Right cardiac atrium (tissue), 5 donors: ENCODE measurements at regions not wholly inside any gene's neighbourhood (a gene's known extent, or its start where the extent isn't known, plus 50 kb on each side); places are given as distances from the start of the nearest gene placed in this dataset.
A peak's percentile ranks its signal among the peaks of the same experiment; 100 is the strongest.
"Not testable (repeated sequence)": the region's sequence is repeated elsewhere in the genome, so short reads cannot be mapped to it uniquely, and the experiment has no call there.

Experiments used
- ATAC-seq, 2 donors: fragments of 200-7000 bp; cut with Tn5 transposase; one replicate each; pipeline versions ENCODE4 v1.8.0 to v1.9.1; 2020; ENCODE audit warnings: moderate library complexity in 2 of 2, mild to moderate bottlenecking in 1 of 2
- DNase-seq, 3 donors: peaks; one replicate each; pipeline ENCODE4 v3.0.0-alpha.2; 2020
- H3K27ac ChIP-seq: one replicate; pipeline ENCODE4 v1.5.1; 2013; ENCODE audit warnings: mild to moderate bottlenecking, low read length, control low read depth, moderate library complexity
- H3K27me3 ChIP-seq: one replicate; pipeline ENCODE4 v1.6.1; 2013; ENCODE audit not compliant: control insufficient read depth, insufficient read depth
- H3K4me1 ChIP-seq: one replicate; pipeline ENCODE4 v1.6.1; 2013; ENCODE audit warnings: low read length; ENCODE audit not compliant: control insufficient read depth, insufficient read depth
- H3K4me3 ChIP-seq: one replicate; pipeline ENCODE4 v1.5.1; 2013; ENCODE audit warnings: low read length, control low read depth
- H3K9me3 ChIP-seq: one replicate; pipeline ENCODE4 v1.6.1; 2013; ENCODE audit warnings: low read length; ENCODE audit not compliant: control insufficient read depth
- WGBS: extraction: QIAGEN DNeasy Blood & Tissue Kit; methylation state at CpG from one replicate; pipeline ENCODE4 v1.1.7; 2013; 5-methylcytosine and 5-hydroxymethylcytosine counted together
- intact Hi-C, 4 donors: fragments of 100-400 bp; cut with DNase I; formaldehyde crosslinking; loops; one replicate each; pipeline versions ENCODE4 v1.11.0 to v1.14.0; 2022 to 2023
- donor health status: healthy with polysubstance abuse.
- donor health status: DM: no; HTN: yes; CAD: no.
- donor health status: DM: no; HTN: no; CAD: no.
- donor health status: DM: no; HTN: yes; CAD: no; lungs with severe emphysema.
- donor health status: DM: yes; HTN: yes; CAD: no.

DNA sequence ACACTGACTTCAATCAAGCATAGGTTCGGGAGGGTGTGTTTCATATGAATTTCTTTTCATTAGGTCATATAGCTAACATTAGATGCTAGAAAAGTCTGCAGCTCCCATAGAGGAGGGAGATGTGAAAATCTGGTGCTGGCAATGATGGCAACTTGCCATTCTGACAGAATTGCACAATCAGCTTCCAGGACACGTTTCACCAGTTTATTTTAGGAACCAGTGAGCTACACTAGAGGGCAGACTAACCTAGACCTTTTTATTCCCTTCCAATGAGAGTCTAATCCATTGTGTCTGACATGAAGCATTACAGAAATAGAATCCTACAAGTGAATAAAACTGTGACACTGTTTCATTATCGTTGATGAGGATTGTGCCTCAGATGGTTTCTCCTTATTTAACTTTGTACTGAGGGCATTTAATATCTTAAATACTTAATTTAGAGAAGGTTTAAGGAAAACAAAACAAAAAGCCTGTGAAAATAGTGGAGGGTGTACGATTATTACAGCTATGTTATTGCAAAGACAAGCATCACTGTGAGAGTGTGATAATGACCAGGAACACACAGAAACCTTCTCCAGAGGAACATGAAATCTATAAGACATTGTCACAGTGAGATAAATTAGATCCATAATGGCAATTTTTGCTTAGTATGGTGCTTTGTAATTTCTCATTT, 363.3 kb upstream of the RPS23 start:
- Histone ChIP-seq H3K4me1 (peaks cover 2% of the 10 kb centered on the region), H3K9me3 (no peaks in the 10 kb centered on the region), H3K4me3 (no peak overlapping the region), H3K27ac (no peak overlapping the region), H3K27me3 (no peaks in the 10 kb centered on the region)
- DNase-seq: peak; percentile 63 to 78 (median 69)
- 25% methylated on average over 4 of the region's 4 CpGs for WGBS
- peak; percentile 95 to 96 for ATAC-seq
- intact Hi-C loops: loop anchor here in 3 of 4 donors (5.0 to 10.0 kb wide), 6 partner anchors 153 to 923 kb away; partner anchors contain the start of gene VCAN (in 1 of the 3)

DNA sequence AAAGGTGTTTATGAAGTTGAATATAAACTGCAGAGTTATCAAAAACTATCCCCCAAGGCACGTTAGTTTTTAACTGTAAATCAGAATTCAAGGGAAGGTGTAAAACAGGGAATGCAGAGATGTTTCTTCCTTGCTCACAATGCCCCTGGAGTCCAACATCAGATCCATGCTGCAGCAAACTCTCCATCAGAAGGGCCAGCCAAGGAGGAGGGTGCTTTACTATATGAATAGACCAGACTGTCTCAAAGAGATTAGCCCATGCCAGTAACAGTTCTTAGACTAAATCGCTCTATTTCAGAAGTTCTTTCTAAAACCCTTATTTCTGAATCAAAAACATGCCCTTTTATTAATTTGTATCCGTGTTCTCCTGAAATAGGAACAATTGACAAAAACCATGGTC, 362.8 kb upstream of the RPS23 start:
- H3K4me1 ChIP-seq: peaks cover 2% of the 10 kb centered on the region
- no peak overlapping the region for H3K4me3 ChIP-seq
- no peak overlapping the region for H3K27ac ChIP-seq
- ATAC-seq (peak; percentile 56 to 58), DNase-seq (no peak)
- intact Hi-C loops: loop anchor here in 3 of 4 donors (5.0 to 10.0 kb wide), 6 partner anchors 154 to 924 kb away; partner anchors contain the start of gene VCAN (in 1 of the 3)
- WGBS: 30% methylated on average over 3 of the region's 3 CpGs
- H3K9me3 ChIP-seq: no peaks in the 10 kb centered on the region
- H3K27me3 ChIP-seq: no peaks in the 10 kb centered on the region

DNA sequence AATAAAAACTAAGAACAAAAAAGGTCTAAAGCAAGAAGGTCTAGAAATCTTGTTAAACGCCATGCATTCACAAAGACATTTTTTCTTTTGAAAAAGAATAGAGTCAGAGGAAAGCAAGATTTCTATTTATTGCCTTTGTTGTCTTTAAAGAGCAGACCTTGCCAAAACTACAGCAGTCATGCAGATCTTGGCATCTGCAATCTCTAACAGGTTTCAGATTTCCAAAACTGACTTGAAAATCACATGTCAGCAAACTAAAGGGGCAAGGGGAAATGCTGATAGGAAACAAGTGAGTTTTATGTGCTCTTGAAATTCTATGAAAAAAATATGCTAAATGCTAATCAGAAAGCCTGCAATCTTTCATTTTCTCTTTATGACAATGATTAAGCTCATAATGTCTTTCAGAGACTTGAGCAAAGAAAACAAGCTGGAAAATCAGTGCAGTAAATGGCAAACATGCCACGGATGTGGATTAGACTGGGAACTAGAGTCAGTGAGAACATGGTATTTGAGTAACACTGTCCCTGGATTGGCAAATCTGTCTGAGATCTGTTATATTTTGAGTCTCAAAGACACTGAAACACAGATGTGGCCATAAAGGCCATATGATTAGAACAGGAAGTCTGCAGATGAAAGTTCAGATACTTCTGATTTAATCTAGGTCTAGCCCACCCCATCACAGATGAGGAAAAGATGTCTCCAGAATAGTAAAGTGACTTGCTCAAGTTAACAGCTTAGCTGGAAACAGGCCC, 361.4 kb upstream of the RPS23 start:
- WGBS: 42% methylated on average over 2 of the region's 2 CpGs
- H3K4me3 ChIP-seq: no peak overlapping the region
- no peak overlapping the region for H3K27ac ChIP-seq
- DNase-seq (no peak), ATAC-seq (peak in 1 of 2 donors; percentile 26)
- no peaks in the 10 kb centered on the region for H3K27me3 ChIP-seq
- H3K9me3 ChIP-seq: no peaks in the 10 kb centered on the region
- peaks cover 2% of the 10 kb centered on the region for H3K4me1 ChIP-seq
- intact Hi-C loops: loop anchor here in 3 of 4 donors (5.0 to 10.0 kb wide), 7 partner anchors 155 to 925 kb away; partner anchors contain the start of gene VCAN (in 1 of the 3)

DNA sequence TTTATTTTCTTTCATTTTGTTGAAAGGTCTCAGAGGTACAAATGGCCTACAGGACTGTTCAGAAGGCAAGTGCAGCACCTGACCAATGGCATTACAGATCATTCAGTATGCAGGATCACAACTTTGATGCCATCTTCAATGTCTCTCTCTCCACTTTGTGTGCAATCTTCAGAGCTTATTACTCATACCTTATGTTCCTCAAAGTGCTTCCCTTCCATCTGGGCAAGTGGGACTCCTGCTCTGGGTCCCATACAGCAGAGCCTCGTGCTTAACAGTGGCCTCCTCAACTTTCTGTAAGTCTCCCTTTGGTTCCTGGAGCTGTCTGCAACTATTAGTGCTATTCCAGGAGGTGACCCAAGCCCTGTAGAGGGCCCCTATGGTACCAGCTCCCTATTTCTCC, 358.4 kb upstream of the RPS23 start:
- no peak overlapping the region for H3K4me3 ChIP-seq
- ATAC-seq: no peak
- 90% methylated on average over 1 of the region's 1 CpG for WGBS
- intact Hi-C loops: loop anchor here in 2 of 4 donors (10.0 kb wide), 1 partner anchor 282 kb away; no protein-coding TSS in a partner anchor
- no peaks in the 10 kb centered on the region for H3K9me3 ChIP-seq
- H3K27me3 ChIP-seq: no peaks in the 10 kb centered on the region
- H3K27ac ChIP-seq: no peak overlapping the region
- DNase-seq: no peak
- H3K4me1 ChIP-seq: peaks cover 2% of the 10 kb centered on the region

DNA sequence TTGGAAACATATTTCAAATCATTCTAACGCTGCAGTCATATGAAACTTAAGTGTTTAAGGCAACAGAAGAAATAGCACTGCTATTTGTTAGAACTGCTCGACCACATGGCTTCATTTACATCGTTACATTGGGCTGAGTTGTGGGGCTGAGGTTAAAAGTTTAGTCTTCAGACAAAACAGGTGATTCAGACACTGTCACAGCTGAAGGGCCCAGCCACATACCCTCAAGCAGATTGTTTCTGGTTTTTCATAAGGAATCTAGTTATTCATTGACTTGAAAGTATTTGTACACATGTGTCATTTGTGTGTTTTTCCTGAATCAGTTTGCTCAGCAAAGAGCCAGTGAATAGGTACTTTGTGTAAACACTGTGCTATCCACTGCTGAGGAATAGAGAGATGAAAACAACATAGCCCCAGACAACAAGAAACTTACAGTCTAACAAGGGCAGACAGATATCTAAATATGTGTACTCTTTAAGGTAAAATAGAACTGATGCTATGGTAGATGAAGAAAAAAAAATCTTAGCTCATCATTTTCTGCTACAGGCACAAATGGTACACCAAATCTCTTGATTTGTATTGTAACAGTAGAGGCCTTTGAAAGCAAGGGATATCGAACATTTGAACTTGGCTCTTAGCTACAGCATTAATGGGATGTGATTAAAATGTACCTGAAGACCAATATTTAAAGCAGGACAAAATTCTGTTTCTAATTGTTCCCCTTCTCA, 357.6 kb upstream of the RPS23 start:
- Histone ChIP-seq H3K27ac (no peak overlapping the region), H3K4me1 (no peaks in the 10 kb centered on the region), H3K27me3 (no peaks in the 10 kb centered on the region), H3K9me3 (no peaks in the 10 kb centered on the region), H3K4me3 (no peak overlapping the region)
- WGBS: 91% methylated on average over 4 of the region's 4 CpGs
- ATAC-seq (no peak), DNase-seq (no peak)
- intact Hi-C loops: loop anchor here in 2 of 4 donors (10.0 kb wide), 1 partner anchor 281 kb away; no protein-coding TSS in a partner anchor

DNA sequence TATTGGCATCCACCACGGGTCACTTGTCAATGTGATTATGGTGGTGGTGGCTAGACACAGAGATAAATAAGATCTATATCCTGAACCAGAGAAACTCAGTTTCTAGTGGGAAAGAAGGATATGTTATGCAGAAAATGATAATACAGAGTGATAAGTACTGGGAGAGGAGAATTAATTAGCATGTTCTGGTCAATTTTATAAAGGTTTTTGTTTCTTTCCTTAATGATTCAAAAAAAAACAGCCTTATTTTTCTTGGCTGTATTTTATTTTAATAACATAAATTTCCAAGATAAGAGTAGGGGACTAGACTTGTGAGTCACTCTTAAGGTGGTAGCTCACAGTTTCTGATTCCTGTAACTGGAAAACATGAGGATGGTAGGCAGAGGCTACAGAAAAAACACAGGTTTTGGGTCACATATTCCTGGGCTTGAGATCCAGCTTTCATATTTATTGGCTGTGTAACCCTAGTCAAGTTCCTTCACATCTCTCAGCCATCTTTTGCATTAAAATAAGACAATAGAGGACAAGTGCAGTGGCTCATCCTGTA, 350.3 kb upstream of the RPS23 start:
- WGBS: 25% methylated on average over 1 of the region's 1 CpG
- ATAC-seq (peak in 1 of 2 donors; percentile 53), DNase-seq (no peak)
- H3K9me3 ChIP-seq: no peaks in the 10 kb centered on the region
- H3K4me1 ChIP-seq: no peaks in the 10 kb centered on the region
- H3K27me3 ChIP-seq: no peaks in the 10 kb centered on the region
- H3K4me3 ChIP-seq: no peak overlapping the region
- H3K27ac ChIP-seq: no peak overlapping the region
- intact Hi-C loops: no loop called here

DNA sequence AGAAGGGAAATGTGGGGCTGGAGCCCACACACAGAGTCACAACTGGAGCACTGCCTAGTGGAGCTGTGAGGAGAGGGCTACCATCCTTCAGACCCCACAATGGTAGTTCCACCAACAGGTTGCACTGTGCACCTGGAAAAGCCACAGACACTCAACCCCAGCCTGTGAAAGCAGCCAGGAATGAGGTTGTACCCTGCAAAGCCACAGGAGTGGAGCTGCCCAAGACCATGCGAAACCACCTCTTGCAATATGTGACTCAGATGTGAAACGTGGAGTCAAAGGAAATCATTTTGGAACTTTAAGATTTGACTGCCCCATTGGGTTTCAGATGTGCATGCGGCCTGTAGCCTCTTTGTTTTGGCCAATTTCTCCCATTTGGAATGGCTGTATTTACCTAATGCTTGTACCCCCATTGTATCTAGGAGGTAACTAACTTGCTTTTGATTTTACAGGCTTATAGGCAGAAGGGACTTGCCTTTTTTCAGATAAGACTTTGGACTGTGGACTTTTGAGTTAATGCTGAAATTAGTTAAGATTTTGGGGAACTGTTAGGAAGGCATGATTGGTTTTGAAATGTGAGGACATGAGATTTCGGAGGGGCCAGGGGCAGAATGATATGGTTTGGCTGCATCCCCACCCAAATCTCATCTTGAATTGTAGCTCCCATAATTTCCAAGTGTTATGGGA, 348.9 kb upstream of the RPS23 start:
- H3K27ac ChIP-seq, DNase-seq, H3K4me3 ChIP-seq, ATAC-seq, H3K27me3 ChIP-seq, intact Hi-C loops, H3K9me3 ChIP-seq, H3K4me1 ChIP-seq: not testable (repeated sequence)
- WGBS: 92% methylated on average over 4 of the region's 4 CpGs

DNA sequence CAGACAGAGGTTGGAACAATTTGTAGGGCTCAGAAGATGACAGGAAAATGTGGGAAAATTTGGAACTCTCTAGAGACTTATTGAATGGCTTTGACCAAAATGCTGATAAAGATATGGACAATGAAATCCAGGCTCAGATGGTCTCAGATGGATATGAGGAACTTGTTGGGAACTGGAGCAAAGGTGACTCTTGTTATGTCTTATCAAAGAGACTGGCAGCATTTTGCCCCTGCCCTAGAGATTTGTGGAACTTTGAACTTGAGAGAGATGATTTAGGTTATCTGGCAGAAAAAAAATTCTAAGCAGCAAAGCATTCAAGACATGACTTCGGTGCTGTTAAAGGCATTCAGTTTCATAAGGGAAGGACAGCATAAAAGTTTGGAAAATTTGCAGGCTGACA, 347.9 kb upstream of the RPS23 start:
- WGBS: 94% methylated on average over 1 of the region's 1 CpG
- H3K4me1 ChIP-seq, H3K27ac ChIP-seq, H3K27me3 ChIP-seq, H3K9me3 ChIP-seq, intact Hi-C loops, DNase-seq, ATAC-seq, H3K4me3 ChIP-seq: not testable (repeated sequence)

DNA sequence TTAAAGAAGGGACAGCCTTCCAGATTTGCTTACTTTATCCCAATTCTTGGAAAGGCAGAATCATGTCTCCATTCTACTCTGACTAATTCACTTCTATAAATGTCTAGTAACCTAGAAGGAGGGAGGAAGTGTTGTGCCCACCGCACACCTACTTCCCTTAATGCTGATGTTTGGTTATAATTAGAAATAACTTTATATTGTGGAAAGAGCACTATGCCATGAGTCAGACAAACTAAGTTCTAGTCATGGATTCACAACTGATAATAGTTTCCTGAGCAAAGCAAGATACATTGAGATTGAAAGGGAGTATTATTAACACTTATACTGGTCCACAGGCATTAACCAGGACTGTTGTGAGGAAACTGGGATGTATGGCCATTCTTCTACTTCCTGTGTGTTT, 345.9 kb upstream of the RPS23 start:
- H3K27me3 ChIP-seq: no peaks in the 10 kb centered on the region
- no peak for DNase-seq
- WGBS: 72% methylated on average over 1 of the region's 1 CpG
- intact Hi-C loops: no loop called here
- H3K27ac ChIP-seq: no peak overlapping the region
- ATAC-seq: no peak
- H3K4me3 ChIP-seq: no peak overlapping the region
- no peaks in the 10 kb centered on the region for H3K9me3 ChIP-seq
- H3K4me1 ChIP-seq: no peaks in the 10 kb centered on the region

DNA sequence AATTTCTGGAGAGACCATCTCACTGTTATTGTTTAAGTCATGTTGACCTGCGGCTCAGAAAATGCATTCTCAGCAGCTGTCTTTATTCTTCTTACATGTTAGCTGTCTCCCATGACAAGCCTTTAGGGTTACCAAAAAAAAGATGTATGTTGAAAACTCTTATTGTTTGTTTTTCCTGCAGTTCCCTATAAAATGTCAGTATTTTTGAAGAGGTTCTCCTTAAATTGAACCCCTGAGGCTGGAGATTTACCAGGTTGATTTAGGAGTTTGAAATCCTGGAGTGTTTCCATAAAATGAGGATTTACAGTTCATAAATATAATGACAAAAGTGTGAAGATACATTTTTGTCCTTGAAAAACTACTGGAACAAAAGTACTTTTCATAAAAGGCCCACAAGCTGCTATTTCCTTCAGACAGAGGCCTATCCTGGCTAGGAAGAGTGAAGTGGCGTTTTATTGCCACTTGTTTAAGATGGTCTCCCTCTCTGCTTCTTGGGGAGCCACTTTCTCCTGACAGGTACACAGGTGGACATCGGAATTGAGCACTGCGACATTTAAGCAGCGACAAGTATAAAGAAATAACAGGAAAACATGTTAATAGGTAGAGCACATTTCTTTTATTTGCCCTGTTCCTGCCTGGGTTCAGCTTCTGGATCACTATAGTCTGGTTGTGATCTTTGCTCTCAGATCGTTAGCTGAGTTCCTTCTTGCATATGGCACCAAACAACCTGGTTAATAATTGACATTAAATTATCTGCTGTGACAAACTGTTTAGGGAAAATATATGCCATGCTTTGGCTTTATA, 344.8 kb upstream of the RPS23 start:
- Histone ChIP-seq H3K27me3 (no peaks in the 10 kb centered on the region), H3K27ac (no peak overlapping the region), H3K4me1 (no peaks in the 10 kb centered on the region), H3K9me3 (no peaks in the 10 kb centered on the region), H3K4me3 (no peak overlapping the region)
- ATAC-seq: no peak
- intact Hi-C loops: no loop called here
- DNase-seq: no peak
- 85% methylated on average over 6 of the region's 6 CpGs for WGBS
